Prostate gland (tissue), 2 donors: ENCODE measurements at regions not wholly inside any gene's neighbourhood (a gene's known extent, or its start where the extent isn't known, plus 50 kb on each side); places are given as distances from the start of the nearest gene placed in this dataset.

Source experiments
- CTCF ChIP-seq, 4 experiments: fragments of 200-600 bp in 2 of 4; fragments of 450-650 bp in 2 of 4; sonication (generic) in 2 of 4; IDR thresholded peaks; 1 replicate in 3 of 4; 2 replicates in 1 of 4; pipeline ENCODE4 v1.5.1; 2016 to 2019; ENCODE audit warnings: antibody characterized with exemption in 4 of 4, mild to moderate bottlenecking in 2 of 4, moderate library complexity in 2 of 4
- POLR2A ChIP-seq: fragments of 450-650 bp; IDR thresholded peaks from one replicate; pipeline ENCODE4 v1.6.1; 2016; ENCODE audit warnings: antibody characterized with exemption, mild to moderate bottlenecking

GRCh38 chr5:114097570-114097969 lies 264.3 kb upstream of the KCNN2 start:
- TF ChIP-seq POLR2A (no peak), CTCF (IDR thresholded peaks at IDR 0.05) (peak in 2 of 4 experiments; percentile 14 to 20)
